ENCODE measurements at regions not wholly inside any gene's neighbourhood (a gene's known extent, or its start where the extent isn't known, plus 50 kb on each side); places are given as distances from the start of the nearest gene placed in this dataset.
A peak's percentile ranks its signal among the peaks of the same experiment; 100 is the strongest.
"Not testable (repeated sequence)": the region's sequence is repeated elsewhere in the genome, so short reads cannot be mapped to it uniquely, and the experiment has no call there.

GRCh38 chr7:68547799-68548198, 1050.5 kb upstream of the AUTS2 start:
- no peak for DNase-seq (ENCODE audit: low read depth)

- no peak for DNase-seq (ENCODE audit: low read depth)
Observed at GRCh38 chr7:68550027-68550426, 1048.2 kb upstream of the AUTS2 start.

- DNase-seq (ENCODE audit: low read depth), result no peak
Observed at GRCh38 chr7:68550635-68551034, 1047.6 kb upstream of the AUTS2 start.

GRCh38 chr7:68556537-68556936, 1041.7 kb upstream of the AUTS2 start:
- DNase-seq (ENCODE audit: low read depth), result no peak

- DNase-seq (ENCODE audit: low read depth), result no peak
Observed at GRCh38 chr7:68559518-68559917, 1038.8 kb upstream of the AUTS2 start.

- DNase-seq (ENCODE audit: low read depth), result peak; percentile 3
Observed at GRCh38 chr7:68562323-68562899, 1035.9 kb upstream of the AUTS2 start.

GRCh38 chr7:68564306-68565135, 1033.8 kb upstream of the AUTS2 start:
- DNase-seq (ENCODE audit: low read depth), result no peak

- DNase-seq (ENCODE audit: low read depth), result no peak
Observed at GRCh38 chr7:68571286-68571685, 1027.0 kb upstream of the AUTS2 start.

GRCh38 chr7:68573271-68574005, 1024.8 kb upstream of the AUTS2 start:
- no peak for DNase-seq (ENCODE audit: low read depth)

- no peak for DNase-seq (ENCODE audit: low read depth)
Observed at GRCh38 chr7:68576366-68576765, 1021.9 kb upstream of the AUTS2 start.

GRCh38 chr7:68581417-68581816, 1016.9 kb upstream of the AUTS2 start:
- no peak for DNase-seq (ENCODE audit: low read depth)

- DNase-seq (ENCODE audit: low read depth), result no peak
Observed at GRCh38 chr7:68587599-68587998, 1010.7 kb upstream of the AUTS2 start.

GRCh38 chr7:68601826-68602225, 996.4 kb upstream of the AUTS2 start:
- DNase-seq (ENCODE audit: low read depth), result no peak

- no peak for DNase-seq (ENCODE audit: low read depth)
Observed at GRCh38 chr7:68604541-68604940, 993.7 kb upstream of the AUTS2 start.

GRCh38 chr7:68610701-68611100, 987.6 kb upstream of the AUTS2 start:
- no peak for DNase-seq (ENCODE audit: low read depth)

- no peak for DNase-seq (ENCODE audit: low read depth)
Observed at GRCh38 chr7:68613405-68613804, 984.9 kb upstream of the AUTS2 start.

GRCh38 chr7:68613897-68614296, 984.4 kb upstream of the AUTS2 start:
- no peak for DNase-seq (ENCODE audit: low read depth)

- DNase-seq (ENCODE audit: low read depth), result no peak
Observed at GRCh38 chr7:68619526-68619925, 978.7 kb upstream of the AUTS2 start.

GRCh38 chr7:68622500-68622899, 975.8 kb upstream of the AUTS2 start:
- DNase-seq (ENCODE audit: low read depth), result no peak

- no peak for DNase-seq (ENCODE audit: low read depth)
Observed at GRCh38 chr7:68623030-68623429, 975.2 kb upstream of the AUTS2 start.

- DNase-seq (ENCODE audit: low read depth), result no peak
Observed at GRCh38 chr7:68627247-68627864, 970.9 kb upstream of the AUTS2 start.

GRCh38 chr7:68630914-68631313, 967.4 kb upstream of the AUTS2 start:
- DNase-seq (ENCODE audit: low read depth), result not testable (repeated sequence)

GRCh38 chr7:68640103-68640502, 958.2 kb upstream of the AUTS2 start:
- DNase-seq (ENCODE audit: low read depth), result no peak

All from EH (cell line).